Astrocyte of the cerebellum (primary cell): ENCODE measurements at regions not wholly inside any gene's neighbourhood (a gene's known extent, or its start where the extent isn't known, plus 50 kb on each side); places are given as distances from the start of the nearest gene placed in this dataset.

Experiments used
- DNase-seq: peaks from one replicate; pipeline ENCODE4 v3.0.0-alpha.2; 2011; ENCODE audit warnings: low read depth
- H3K4me3 ChIP-seq: 2 replicates; pipeline ENCODE4 v1.5.1; 2011; ENCODE audit warnings: mild to moderate bottlenecking, low read depth, low read length, moderate library complexity
- CTCF ChIP-seq: IDR thresholded peaks from 2 replicates; pipeline ENCODE4 v1.5.1; 2012; ENCODE audit warnings: low read length, low read depth, moderate library complexity, mild to moderate bottlenecking; ENCODE audit errors: missing control alignments
- in situ Hi-C: cut with HindIII; loops from 2 replicates; pipeline ENCODE4 v1.10.0; 2017; ENCODE audit warnings: low sequenced_read_pairs

- H3K4me3 ChIP-seq, result no peak overlapping the region
- DNase-seq, result no peak
- TF ChIP-seq CTCF, result no peak
- in situ Hi-C loops, result no loop called here
Measured at GRCh38 chr9:74355107-74355506, 142.0 kb upstream of the RORB start.

DNA sequence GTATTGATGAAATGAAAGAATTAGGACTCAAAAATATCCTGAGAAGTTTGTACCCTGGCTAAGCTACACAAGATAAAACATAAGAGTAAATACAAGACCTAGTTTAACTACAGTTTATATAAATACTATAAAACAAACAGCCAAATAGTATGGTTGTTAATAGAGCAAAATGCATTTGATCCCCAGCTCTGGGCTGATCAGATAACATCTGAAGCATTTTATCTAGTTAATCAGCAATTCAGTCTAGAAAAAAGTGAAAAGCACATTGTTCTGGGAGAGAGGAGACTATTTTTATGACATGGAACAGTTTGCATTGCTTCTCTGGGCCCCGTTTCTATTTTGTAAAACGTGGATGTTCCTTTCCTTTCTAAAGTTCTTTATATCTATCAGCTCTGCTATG lies 139.6 kb upstream of the RORB start:
- TF ChIP-seq CTCF, result no peak
- H3K4me3 ChIP-seq, result no peak overlapping the region
- DNase-seq, result no peak
- in situ Hi-C loops, result no loop called here

- DNase-seq, result no peak
- H3K4me3 ChIP-seq, result no peak overlapping the region
- no peak for TF ChIP-seq CTCF
- in situ Hi-C loops, result no loop called here
Measured at GRCh38 chr9:74358959-74359358, 138.2 kb upstream of the RORB start.

GRCh38 chr9:74361508-74361907 lies 135.6 kb upstream of the RORB start:
- in situ Hi-C loops, result no loop called here
- DNase-seq, result no peak
- TF ChIP-seq CTCF, result no peak
- no peak overlapping the region for H3K4me3 ChIP-seq

- in situ Hi-C loops, result no loop called here
- DNase-seq, result no peak
- no peak for TF ChIP-seq CTCF
- no peak overlapping the region for H3K4me3 ChIP-seq
Measured at GRCh38 chr9:74362423-74362822, 134.7 kb upstream of the RORB start.

- in situ Hi-C loops, result no loop called here
- no peak for TF ChIP-seq CTCF
- no peak overlapping the region for H3K4me3 ChIP-seq
- DNase-seq, result no peak
Measured at GRCh38 chr9:74366111-74366510, 131.0 kb upstream of the RORB start.

DNA sequence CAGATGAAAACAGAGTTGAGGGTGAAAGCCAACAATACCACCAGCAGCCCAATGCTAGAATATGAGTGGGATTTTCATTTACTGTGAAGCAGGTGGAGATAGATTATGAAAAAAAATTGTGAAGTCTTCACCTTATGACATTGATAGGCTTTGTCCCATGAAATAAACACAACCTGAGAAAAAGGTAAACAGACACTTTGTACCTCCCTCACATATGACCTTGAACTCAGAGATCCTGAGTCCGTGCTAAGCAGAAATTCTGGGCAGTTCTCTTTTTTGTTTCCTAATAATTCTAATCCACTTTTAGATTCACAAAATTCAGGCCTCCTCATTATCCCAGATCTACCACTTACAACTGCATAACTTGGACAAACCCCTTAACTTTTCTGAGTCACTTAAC lies 127.3 kb upstream of the RORB start:
- H3K4me3 ChIP-seq, result no peak overlapping the region
- in situ Hi-C loops, result no loop called here
- TF ChIP-seq CTCF, result no peak
- no peak for DNase-seq
